A549 (cell line): ENCODE measurements at regions not wholly inside any gene's neighbourhood (a gene's known extent, or its start where the extent isn't known, plus 50 kb on each side); places are given as distances from the start of the nearest gene placed in this dataset.

Source experiments
- ATAC-seq, 2 experiments: fragments of 200-7000 bp in 1 of 2; fragments of >200 bp in 1 of 2; cut with Nextera tagmentation in 1 of 2; cut with Tn5 transposase in 1 of 2; 3 replicates each; pipeline versions ENCODE4 v1.8.0 to v1.9.1; 2018 to 2020; ENCODE audit warnings: mild to moderate bottlenecking in 1 of 2, moderate library complexity in 1 of 2
- CTCF ChIA-PET: fragments of 300-600 bp; sonication (Branson Sonifier 250); formaldehyde crosslinking; extraction: SDS; loops from one replicate; lab custom pipeline; 2021; ENCODE audit warnings: antibody characterized with exemption, inconsistent platforms; lab: Yijun Ruan, JAX
- POLR2A ChIA-PET: fragments of 350-600 bp; formaldehyde crosslinking; extraction: SDS; loops from one replicate; lab custom pipeline; 2021; ENCODE audit warnings: antibody characterized with exemption, inconsistent platforms; lab: Yijun Ruan, JAX
- DNase-seq, 2 experiments: peaks; one replicate each; pipeline versions ENCODE4 v3.0.0 to v3.0.0-alpha.2; 2011 to 2016; ENCODE audit warnings: low read depth in 1 of 2, low spot score in 1 of 2
- FAIRE-seq: peaks from 2 replicates; lab custom pipeline; 2011; peaks lifted over from hg19 to GRCh38; lab: Jason Lieb, UNC
- H3K27ac ChIP-seq, 2 experiments: fragments of >200 bp; sonication (Bioruptor Twin); formaldehyde crosslinking; 3 replicates each; pipeline ENCODE4 v1.5.1; 2016 to 2017
- H3K4me1 ChIP-seq: fragments of >200 bp; sonication (Bioruptor Twin); formaldehyde crosslinking; 3 replicates; pipeline ENCODE4 v1.6.1; 2016
- H3K4me2 ChIP-seq: fragments of >200 bp; sonication (Bioruptor Twin); formaldehyde crosslinking; 3 replicates; pipeline ENCODE4 v1.6.1; 2016
- H3K4me3 ChIP-seq: fragments of >200 bp; sonication (Bioruptor Twin); formaldehyde crosslinking; 3 replicates; pipeline ENCODE4 v1.5.1; 2016
- H3K9me3 ChIP-seq: fragments of >200 bp; sonication (Bioruptor Twin); formaldehyde crosslinking; 3 replicates; pipeline ENCODE4 v1.6.1; 2016
- CBX8 ChIP-seq: fragments of 200-600 bp; sonication (generic); IDR thresholded peaks from 2 replicates; pipeline ENCODE4 v1.6.1; 2016
- CEBPB ChIP-seq, 2 experiments: fragments of >200 bp in 1 of 2; sonication (Bioruptor Twin) in 1 of 2; formaldehyde crosslinking in 1 of 2; IDR thresholded peaks; 2 replicates each; pipeline ENCODE4 v1.6.1; 2012 to 2016
- EHF ChIP-seq: fragments of 250-450 bp; sonication (Bioruptor Pico); IDR thresholded peaks from 2 replicates; pipeline ENCODE4 v1.5.0; 2020; ENCODE audit warnings: mild to moderate bottlenecking
- EHMT2 ChIP-seq: fragments of 200-600 bp; sonication (generic); IDR thresholded peaks from 2 replicates; pipeline ENCODE4 v1.6.1; 2016; ENCODE audit warnings: antibody characterized with exemption, low read depth, mild to moderate bottlenecking, moderate library complexity
- EP300 ChIP-seq, 2 experiments: fragments of >200 bp; sonication (Bioruptor Twin); formaldehyde crosslinking; IDR thresholded peaks; 2 replicates in 1 of 2; 3 replicates in 1 of 2; pipeline ENCODE4 v1.6.1; 2016 to 2017
- ESRRA ChIP-seq: fragments of 150-350 bp; IDR thresholded peaks from 2 replicates; pipeline ENCODE4 v1.6.1; 2014; ENCODE audit warnings: mild to moderate bottlenecking, low read length, borderline replicate concordance
- GATA3 ChIP-seq: IDR thresholded peaks from 2 replicates; pipeline ENCODE4 v1.6.1; 2012; ENCODE audit warnings: borderline replicate concordance
- HDAC2 ChIP-seq: fragments of 200-600 bp; sonication (generic); IDR thresholded peaks from 2 replicates; pipeline ENCODE4 v1.6.1; 2016
- HEYL ChIP-seq: fragments of 250-450 bp; sonication (Bioruptor Pico); IDR thresholded peaks from 2 replicates; pipeline ENCODE4 v1.8.0; 2021; ENCODE audit warnings: mild to moderate bottlenecking, moderate library complexity
- HOXB5 ChIP-seq: fragments of 250-450 bp; sonication (Bioruptor Pico); IDR thresholded peaks from 2 replicates; pipeline ENCODE4 v1.5.0; 2020; ENCODE audit warnings: mild to moderate bottlenecking, moderate library complexity
- JUN ChIP-seq, 2 experiments: fragments of >200 bp; sonication (Bioruptor Twin); formaldehyde crosslinking; IDR thresholded peaks; 2 replicates in 1 of 2; 3 replicates in 1 of 2; pipeline ENCODE4 v1.6.1; 2016 to 2017
- JUNB ChIP-seq: fragments of >200 bp; sonication (Bioruptor Twin); formaldehyde crosslinking; IDR thresholded peaks from 2 replicates; pipeline ENCODE4 v1.6.1; 2016
- KDM1A ChIP-seq: fragments of 200-600 bp; sonication (generic); IDR thresholded peaks from 2 replicates; pipeline ENCODE4 v1.6.1; 2016; ENCODE audit warnings: low read depth, mild to moderate bottlenecking
- MAFK ChIP-seq: fragments of 450-650 bp; IDR thresholded peaks from 2 replicates; pipeline ENCODE4 v1.6.1; 2014; ENCODE audit not compliant: partially characterized antibody
- NFE2L2 ChIP-seq: fragments of 150-350 bp; conservative IDR thresholded peaks from 2 replicates; pipeline ENCODE4 v1.6.1; 2014; ENCODE audit warnings: low read length
- NR3C1 ChIP-seq: fragments of >200 bp; sonication (Bioruptor Twin); formaldehyde crosslinking; IDR thresholded peaks from 3 replicates; pipeline ENCODE4 v1.6.1; 2017
- POLR2A ChIP-seq: IDR thresholded peaks from 2 replicates; pipeline ENCODE4 v1.6.1; 2012; ENCODE audit warnings: mild to moderate bottlenecking, low read length
- RCOR1 ChIP-seq: fragments of 150-350 bp; IDR thresholded peaks from 2 replicates; pipeline ENCODE4 v1.6.1; 2014; ENCODE audit warnings: antibody characterized with exemption, low read length, low read depth
- RNF2 ChIP-seq: fragments of 200-600 bp; sonication (generic); IDR thresholded peaks from 2 replicates; pipeline ENCODE4 v1.6.1; 2016; ENCODE audit warnings: low read depth, mild to moderate bottlenecking, antibody characterized with exemption, moderate library complexity, borderline replicate concordance
- SMC3 ChIP-seq: fragments of >200 bp; sonication (Bioruptor Twin); formaldehyde crosslinking; IDR thresholded peaks from 3 replicates; pipeline ENCODE4 v1.6.1; 2018; ENCODE audit warnings: inconsistent platforms
- ZFP36 ChIP-seq: fragments of 450-650 bp; IDR thresholded peaks from 2 replicates; pipeline ENCODE4 v1.6.1; 2014; ENCODE audit warnings: borderline replicate concordance; ENCODE audit not compliant: partially characterized antibody
- ZNF302 ChIP-seq: fragments of 250-450 bp; sonication (Bioruptor Pico); IDR thresholded peaks from 2 replicates; pipeline ENCODE4 v1.9.0; 2021; ENCODE audit warnings: inconsistent platforms, mild to moderate bottlenecking, moderate library complexity
- WGBS: methylation state at CpG from one replicate; pipeline ENCODE4 v1.1.6; 2017; ENCODE audit errors: missing lambda C conversion rate; 5-methylcytosine and 5-hydroxymethylcytosine counted together
- TF ChIP-seq, protein P1 (sequence below): fragments of >200 bp; sonication (Bioruptor Twin); formaldehyde crosslinking; IDR thresholded peaks from 3 replicates; pipeline ENCODE4 v1.5.1; 2016
- TF ChIP-seq, protein P2 (sequence below): fragments of 200-600 bp; sonication (generic); IDR thresholded peaks from 2 replicates; pipeline ENCODE4 v1.6.1; 2016; ENCODE audit warnings: antibody characterized with exemption, mild to moderate bottlenecking, moderate library complexity
- TF ChIP-seq, protein P3 (sequence below): fragments of >200 bp; sonication (Bioruptor Twin); formaldehyde crosslinking; IDR thresholded peaks from 2 replicates; pipeline ENCODE4 v1.6.1; 2016
- TF ChIP-seq, protein P4 (sequence below): IDR thresholded peaks from 2 replicates; pipeline ENCODE4 v1.6.1; 2012; ENCODE audit warnings: low read depth, borderline replicate concordance
- TF ChIP-seq, protein P5 (sequence below): fragments of 450-650 bp; IDR thresholded peaks from 2 replicates; pipeline ENCODE4 v1.6.1; 2014; ENCODE audit warnings: antibody characterized with exemption

DNA sequence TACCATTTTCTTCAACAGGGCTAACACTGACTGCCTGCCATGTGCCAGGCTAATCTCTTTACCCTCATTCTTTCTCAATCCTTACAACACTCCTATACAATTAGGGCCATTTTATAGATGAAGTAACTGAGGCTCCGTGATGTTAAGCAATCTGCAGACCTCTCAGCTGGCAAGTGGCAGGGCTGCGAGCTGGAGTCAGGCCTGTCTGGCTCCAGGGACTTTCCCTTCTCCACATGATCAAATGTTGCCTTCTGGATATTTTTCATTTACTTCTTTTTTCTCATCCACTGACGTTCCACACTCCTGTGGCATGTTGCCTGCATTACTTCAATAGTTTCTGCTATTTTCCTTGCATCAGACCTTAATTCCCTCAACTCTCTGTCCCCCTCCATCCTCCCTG lies 55.2 kb upstream of the TAGAP start (continued):
- TF ChIP-seq ESRRA (no peak), EHMT2 (no peak), EP300 (IDR thresholded peaks at IDR 0.05) (no peak), HDAC2 (no peak), SMC3 (no peak), HOXB5 (no peak)
- TF ChIP-seq, protein P1, sequence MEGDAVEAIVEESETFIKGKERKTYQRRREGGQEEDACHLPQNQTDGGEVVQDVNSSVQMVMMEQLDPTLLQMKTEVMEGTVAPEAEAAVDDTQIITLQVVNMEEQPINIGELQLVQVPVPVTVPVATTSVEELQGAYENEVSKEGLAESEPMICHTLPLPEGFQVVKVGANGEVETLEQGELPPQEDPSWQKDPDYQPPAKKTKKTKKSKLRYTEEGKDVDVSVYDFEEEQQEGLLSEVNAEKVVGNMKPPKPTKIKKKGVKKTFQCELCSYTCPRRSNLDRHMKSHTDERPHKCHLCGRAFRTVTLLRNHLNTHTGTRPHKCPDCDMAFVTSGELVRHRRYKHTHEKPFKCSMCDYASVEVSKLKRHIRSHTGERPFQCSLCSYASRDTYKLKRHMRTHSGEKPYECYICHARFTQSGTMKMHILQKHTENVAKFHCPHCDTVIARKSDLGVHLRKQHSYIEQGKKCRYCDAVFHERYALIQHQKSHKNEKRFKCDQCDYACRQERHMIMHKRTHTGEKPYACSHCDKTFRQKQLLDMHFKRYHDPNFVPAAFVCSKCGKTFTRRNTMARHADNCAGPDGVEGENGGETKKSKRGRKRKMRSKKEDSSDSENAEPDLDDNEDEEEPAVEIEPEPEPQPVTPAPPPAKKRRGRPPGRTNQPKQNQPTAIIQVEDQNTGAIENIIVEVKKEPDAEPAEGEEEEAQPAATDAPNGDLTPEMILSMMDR = no peak

- DNase-seq (no peak), ATAC-seq (no peak), FAIRE-seq (no peak)
- no peaks in the 10 kb centered on the region for H3K9me3 ChIP-seq
- no peak for TF ChIP-seq JUNB
- no peak for TF ChIP-seq NR3C1
- TF ChIP-seq MAFK = no peak
- no peak for TF ChIP-seq JUN (IDR thresholded peaks at IDR 0.05)
- no peak for TF ChIP-seq ZNF302 (CRISPR knock-in tag)
- no peak for TF ChIP-seq RNF2
- TF ChIP-seq, protein P2, sequence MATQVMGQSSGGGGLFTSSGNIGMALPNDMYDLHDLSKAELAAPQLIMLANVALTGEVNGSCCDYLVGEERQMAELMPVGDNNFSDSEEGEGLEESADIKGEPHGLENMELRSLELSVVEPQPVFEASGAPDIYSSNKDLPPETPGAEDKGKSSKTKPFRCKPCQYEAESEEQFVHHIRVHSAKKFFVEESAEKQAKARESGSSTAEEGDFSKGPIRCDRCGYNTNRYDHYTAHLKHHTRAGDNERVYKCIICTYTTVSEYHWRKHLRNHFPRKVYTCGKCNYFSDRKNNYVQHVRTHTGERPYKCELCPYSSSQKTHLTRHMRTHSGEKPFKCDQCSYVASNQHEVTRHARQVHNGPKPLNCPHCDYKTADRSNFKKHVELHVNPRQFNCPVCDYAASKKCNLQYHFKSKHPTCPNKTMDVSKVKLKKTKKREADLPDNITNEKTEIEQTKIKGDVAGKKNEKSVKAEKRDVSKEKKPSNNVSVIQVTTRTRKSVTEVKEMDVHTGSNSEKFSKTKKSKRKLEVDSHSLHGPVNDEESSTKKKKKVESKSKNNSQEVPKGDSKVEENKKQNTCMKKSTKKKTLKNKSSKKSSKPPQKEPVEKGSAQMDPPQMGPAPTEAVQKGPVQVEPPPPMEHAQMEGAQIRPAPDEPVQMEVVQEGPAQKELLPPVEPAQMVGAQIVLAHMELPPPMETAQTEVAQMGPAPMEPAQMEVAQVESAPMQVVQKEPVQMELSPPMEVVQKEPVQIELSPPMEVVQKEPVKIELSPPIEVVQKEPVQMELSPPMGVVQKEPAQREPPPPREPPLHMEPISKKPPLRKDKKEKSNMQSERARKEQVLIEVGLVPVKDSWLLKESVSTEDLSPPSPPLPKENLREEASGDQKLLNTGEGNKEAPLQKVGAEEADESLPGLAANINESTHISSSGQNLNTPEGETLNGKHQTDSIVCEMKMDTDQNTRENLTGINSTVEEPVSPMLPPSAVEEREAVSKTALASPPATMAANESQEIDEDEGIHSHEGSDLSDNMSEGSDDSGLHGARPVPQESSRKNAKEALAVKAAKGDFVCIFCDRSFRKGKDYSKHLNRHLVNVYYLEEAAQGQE = no peak
- TF ChIP-seq, all 56 proteins: peak for 0
- 49% methylated on average over 3 of the region's 3 CpGs for WGBS
- CTCF ChIA-PET = interaction anchor here (1.2 kb wide), 1 partner anchor 11 kb away, joined by 4 read pairs; no protein-coding TSS in a partner anchor
- H3K27ac ChIP-seq = no peak overlapping the region
- POLR2A ChIA-PET = no interaction called here
- no peak overlapping the region for H3K4me3 ChIP-seq
- H3K4me2 ChIP-seq = no peak overlapping the region
- no peaks in the 10 kb centered on the region for H3K4me1 ChIP-seq
Observed at GRCh38 chr6:159099276-159099675, 54.5 kb upstream of the TAGAP start.

DNA sequence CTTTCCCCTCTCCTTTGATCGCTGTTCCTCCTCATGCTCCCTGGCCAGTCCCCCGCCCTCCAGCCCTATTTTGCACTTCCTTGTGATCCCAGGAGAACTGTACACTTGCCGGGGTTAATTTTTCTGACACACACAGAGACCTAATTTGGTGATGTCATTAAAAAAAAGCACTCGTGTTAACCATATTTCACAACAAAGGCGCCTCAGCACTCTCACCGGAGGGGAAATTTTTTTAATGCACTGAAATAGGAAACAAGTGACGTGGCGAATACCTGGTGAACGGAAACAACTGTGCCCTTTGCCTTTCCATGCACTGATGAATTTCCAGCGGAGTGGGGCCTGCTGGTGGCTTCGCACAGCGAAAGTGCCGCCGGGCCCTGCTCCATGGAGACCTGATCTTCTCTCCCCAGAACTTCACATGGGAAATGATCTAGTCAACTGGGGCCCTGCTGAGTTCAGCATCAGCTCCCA lies 53.9 kb upstream of the TAGAP start:
- ChIA-PET CTCF (interaction anchor here (1.2 kb wide), 1 partner anchor 11 kb away, joined by 4 read pairs; no protein-coding TSS in a partner anchor), POLR2A (no interaction called here)
- DNase-seq (no peak), ATAC-seq (no peak), FAIRE-seq (no peak)
- Histone ChIP-seq H3K4me1 (no peaks in the 10 kb centered on the region), H3K9me3 (no peaks in the 10 kb centered on the region), H3K4me3 (no peak overlapping the region), H3K27ac (no peak overlapping the region), H3K4me2 (no peak overlapping the region)
- 74% methylated on average over 14 of the region's 14 CpGs for WGBS
- TF ChIP-seq KDM1A = no peak
- TF ChIP-seq EHF (CRISPR knock-in tag) = no peak
- no peak for TF ChIP-seq HOXB5
- TF ChIP-seq CEBPB (IDR thresholded peaks at IDR 0.05) = no peak
- TF ChIP-seq, protein P2 = no peak
- no peak for TF ChIP-seq NFE2L2
- TF ChIP-seq, protein P3, sequence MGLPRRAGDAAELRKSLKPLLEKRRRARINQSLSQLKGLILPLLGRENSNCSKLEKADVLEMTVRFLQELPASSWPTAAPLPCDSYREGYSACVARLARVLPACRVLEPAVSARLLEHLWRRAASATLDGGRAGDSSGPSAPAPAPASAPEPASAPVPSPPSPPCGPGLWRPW = no peak
- TF ChIP-seq HEYL (CRISPR knock-in tag) = no peak
- TF ChIP-seq ESRRA = no peak
- TF ChIP-seq MAFK = no peak
- no peak for TF ChIP-seq CBX8
- no peak for TF ChIP-seq POLR2A
- TF ChIP-seq ZFP36 = no peak
- no peak for TF ChIP-seq GATA3
- TF ChIP-seq RCOR1 = no peak
- TF ChIP-seq, protein P4, sequence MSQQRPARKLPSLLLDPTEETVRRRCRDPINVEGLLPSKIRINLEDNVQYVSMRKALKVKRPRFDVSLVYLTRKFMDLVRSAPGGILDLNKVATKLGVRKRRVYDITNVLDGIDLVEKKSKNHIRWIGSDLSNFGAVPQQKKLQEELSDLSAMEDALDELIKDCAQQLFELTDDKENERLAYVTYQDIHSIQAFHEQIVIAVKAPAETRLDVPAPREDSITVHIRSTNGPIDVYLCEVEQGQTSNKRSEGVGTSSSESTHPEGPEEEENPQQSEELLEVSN = no peak
- TF ChIP-seq NR3C1 = no peak
- TF ChIP-seq, protein P5, sequence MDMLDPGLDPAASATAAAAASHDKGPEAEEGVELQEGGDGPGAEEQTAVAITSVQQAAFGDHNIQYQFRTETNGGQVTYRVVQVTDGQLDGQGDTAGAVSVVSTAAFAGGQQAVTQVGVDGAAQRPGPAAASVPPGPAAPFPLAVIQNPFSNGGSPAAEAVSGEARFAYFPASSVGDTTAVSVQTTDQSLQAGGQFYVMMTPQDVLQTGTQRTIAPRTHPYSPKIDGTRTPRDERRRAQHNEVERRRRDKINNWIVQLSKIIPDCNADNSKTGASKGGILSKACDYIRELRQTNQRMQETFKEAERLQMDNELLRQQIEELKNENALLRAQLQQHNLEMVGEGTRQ = no peak
